OCI-LY1 (cell line): ENCODE measurements at regions not wholly inside any gene's neighbourhood (a gene's known extent, or its start where the extent isn't known, plus 50 kb on each side); places are given as distances from the start of the nearest gene placed in this dataset.

Source experiments
- H2AFZ ChIP-seq: fragments of 200-600 bp; sonication (generic), shearing (Covaris generic); 2 replicates; pipeline ENCODE4 v1.6.0; 2014; ENCODE audit warnings: antibody characterized with exemption, mild to moderate bottlenecking, low read length
- H3F3A ChIP-seq: fragments of 200-600 bp; sonication (generic), shearing (Covaris generic); 2 replicates; pipeline ENCODE4 v1.6.0; 2014; ENCODE audit warnings: mild to moderate bottlenecking, antibody characterized with exemption, low read length, moderate library complexity; ENCODE audit not compliant: insufficient read depth
- H3K27ac ChIP-seq: fragments of 200-600 bp; sonication (generic); 2 replicates; pipeline ENCODE4 v1.5.1; 2014; ENCODE audit warnings: low read length, mixed run types, mild to moderate bottlenecking, low read depth; ENCODE audit not compliant: poor library complexity, severe bottlenecking
- H3K27me3 ChIP-seq: fragments of 200-600 bp; sonication (generic); 2 replicates; pipeline ENCODE4 v1.6.0; 2014; ENCODE audit warnings: antibody characterized with exemption, mild to moderate bottlenecking, low read length, moderate library complexity; ENCODE audit not compliant: insufficient read depth
- H3K36me3 ChIP-seq: fragments of 200-600 bp; sonication (generic); 2 replicates; pipeline ENCODE4 v1.6.1; 2014; ENCODE audit warnings: mild to moderate bottlenecking, antibody characterized with exemption, low read length, moderate library complexity, mixed read lengths; ENCODE audit not compliant: insufficient read depth
- H3K4me1 ChIP-seq: fragments of 200-600 bp; sonication (generic); 2 replicates; pipeline ENCODE4 v1.5.1; 2014; ENCODE audit warnings: mild to moderate bottlenecking, low read length, moderate library complexity; ENCODE audit not compliant: insufficient read depth, severe bottlenecking
- H3K4me2 ChIP-seq: fragments of 200-600 bp; sonication (generic), shearing (Covaris generic); 2 replicates; pipeline ENCODE4 v1.6.1; 2014; ENCODE audit warnings: low read length
- H3K4me3 ChIP-seq: fragments of 200-600 bp; sonication (generic); 2 replicates; pipeline ENCODE4 v1.5.1; 2014; ENCODE audit warnings: low read length, low read depth, mild to moderate bottlenecking, mixed read lengths; ENCODE audit not compliant: poor library complexity, severe bottlenecking
- H3K79me2 ChIP-seq: fragments of 200-600 bp; shearing (Covaris generic); 2 replicates; pipeline ENCODE4 v1.6.1; 2016; ENCODE audit warnings: mixed run types, low read length, mixed read lengths; ENCODE audit not compliant: insufficient read depth
- H3K9ac ChIP-seq: fragments of 200-600 bp; sonication (generic), shearing (Covaris generic); 2 replicates; pipeline ENCODE4 v1.6.1; 2014; ENCODE audit warnings: mild to moderate bottlenecking, low read length, mixed read lengths
- H3K9me2 ChIP-seq: fragments of 200-600 bp; sonication (generic), shearing (Covaris generic); 2 replicates; pipeline ENCODE4 v1.6.1; 2014; ENCODE audit warnings: low read depth, mild to moderate bottlenecking, low read length, mixed read lengths
- H3K9me3 ChIP-seq: fragments of 200-600 bp; shearing (Covaris generic); 2 replicates; pipeline ENCODE4 v1.6.1; 2014; ENCODE audit warnings: low read length, mixed read lengths
- H4K20me1 ChIP-seq: fragments of 200-600 bp; sonication (generic), shearing (Covaris generic); 2 replicates; pipeline ENCODE4 v1.6.0; 2016; ENCODE audit warnings: mild to moderate bottlenecking, low read length; ENCODE audit not compliant: insufficient read depth
- EZH2 ChIP-seq: fragments of 200-600 bp; sonication (generic), shearing (Covaris generic); IDR thresholded peaks from 2 replicates; pipeline ENCODE4 v1.8.0; 2017; ENCODE audit warnings: borderline replicate concordance, mixed run types, mild to moderate bottlenecking, antibody characterized with exemption, low read length, moderate library complexity, mixed read lengths
- TF ChIP-seq, protein P1 (sequence below): fragments of 200-600 bp; sonication (generic), shearing (Covaris generic); IDR thresholded peaks from 2 replicates; pipeline ENCODE4 v1.5.1; 2017; ENCODE audit warnings: mild to moderate bottlenecking, antibody characterized with exemption, low read length, moderate library complexity, mixed read lengths

GRCh38 chr2:116489944-116490343 is 1324.5 kb upstream of the DDX18 start:
- H2AFZ ChIP-seq, result no peak overlapping the region
- no peaks in the 10 kb centered on the region for H3K9me3 ChIP-seq
- H4K20me1 ChIP-seq, result no peaks in the 10 kb centered on the region
- no peaks in the 10 kb centered on the region for H3K79me2 ChIP-seq
- no peaks in the 10 kb centered on the region for H3K36me3 ChIP-seq
- H3K9me2 ChIP-seq, result no peaks in the 10 kb centered on the region
- TF ChIP-seq EZH2, result no peak
- TF ChIP-seq, protein P1, sequence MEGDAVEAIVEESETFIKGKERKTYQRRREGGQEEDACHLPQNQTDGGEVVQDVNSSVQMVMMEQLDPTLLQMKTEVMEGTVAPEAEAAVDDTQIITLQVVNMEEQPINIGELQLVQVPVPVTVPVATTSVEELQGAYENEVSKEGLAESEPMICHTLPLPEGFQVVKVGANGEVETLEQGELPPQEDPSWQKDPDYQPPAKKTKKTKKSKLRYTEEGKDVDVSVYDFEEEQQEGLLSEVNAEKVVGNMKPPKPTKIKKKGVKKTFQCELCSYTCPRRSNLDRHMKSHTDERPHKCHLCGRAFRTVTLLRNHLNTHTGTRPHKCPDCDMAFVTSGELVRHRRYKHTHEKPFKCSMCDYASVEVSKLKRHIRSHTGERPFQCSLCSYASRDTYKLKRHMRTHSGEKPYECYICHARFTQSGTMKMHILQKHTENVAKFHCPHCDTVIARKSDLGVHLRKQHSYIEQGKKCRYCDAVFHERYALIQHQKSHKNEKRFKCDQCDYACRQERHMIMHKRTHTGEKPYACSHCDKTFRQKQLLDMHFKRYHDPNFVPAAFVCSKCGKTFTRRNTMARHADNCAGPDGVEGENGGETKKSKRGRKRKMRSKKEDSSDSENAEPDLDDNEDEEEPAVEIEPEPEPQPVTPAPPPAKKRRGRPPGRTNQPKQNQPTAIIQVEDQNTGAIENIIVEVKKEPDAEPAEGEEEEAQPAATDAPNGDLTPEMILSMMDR, result no peak
- H3K27ac ChIP-seq, result no peak overlapping the region
- H3K4me2 ChIP-seq, result no peak overlapping the region
- H3K27me3 ChIP-seq, result no peaks in the 10 kb centered on the region
- no peaks in the 10 kb centered on the region for H3F3A ChIP-seq
- H3K4me1 ChIP-seq, result no peaks in the 10 kb centered on the region
- no peak overlapping the region for H3K9ac ChIP-seq
- no peak overlapping the region for H3K4me3 ChIP-seq

GRCh38 chr2:116490511-116491145 is 1323.9 kb upstream of the DDX18 start:
- TF ChIP-seq EZH2, result no peak
- TF ChIP-seq, protein P1, result no peak
- no peak overlapping the region for H2AFZ ChIP-seq
- no peaks in the 10 kb centered on the region for H3K79me2 ChIP-seq
- no peaks in the 10 kb centered on the region for H3K4me1 ChIP-seq
- H3F3A ChIP-seq, result no peaks in the 10 kb centered on the region
- no peaks in the 10 kb centered on the region for H3K27me3 ChIP-seq
- no peaks in the 10 kb centered on the region for H3K36me3 ChIP-seq
- no peaks in the 10 kb centered on the region for H3K9me3 ChIP-seq
- no peak overlapping the region for H3K9ac ChIP-seq
- H3K9me2 ChIP-seq, result no peaks in the 10 kb centered on the region
- no peaks in the 10 kb centered on the region for H4K20me1 ChIP-seq
- H3K27ac ChIP-seq, result no peak overlapping the region
- no peak overlapping the region for H3K4me2 ChIP-seq
- H3K4me3 ChIP-seq, result no peak overlapping the region

DNA sequence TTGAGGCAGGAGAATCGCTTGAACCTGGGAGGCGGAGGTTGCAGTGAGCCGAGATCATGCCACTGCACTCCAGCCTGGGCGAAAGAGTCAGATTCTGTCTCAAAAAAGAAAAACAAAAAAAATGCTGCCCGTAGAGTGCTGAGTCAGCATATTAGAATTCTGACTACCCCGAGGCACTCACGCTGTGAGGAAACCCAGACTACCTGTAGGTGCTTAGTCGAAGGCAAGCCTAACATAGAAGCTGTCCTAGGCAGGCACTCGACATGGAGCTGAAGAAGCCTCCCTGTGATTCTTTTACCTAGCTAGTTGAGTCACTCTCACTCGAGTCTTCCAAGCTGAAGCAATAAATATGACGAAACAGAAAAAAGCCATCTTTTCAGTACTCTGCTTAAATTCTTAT is 1323.2 kb upstream of the DDX18 start:
- H3K9me2 ChIP-seq, result no peaks in the 10 kb centered on the region
- TF ChIP-seq EZH2, result no peak
- TF ChIP-seq, protein P1, result no peak

More for the DNA sequence above, 1323.2 kb upstream of the DDX18 start:
- H3F3A ChIP-seq, result no peaks in the 10 kb centered on the region
- no peaks in the 10 kb centered on the region for H3K27me3 ChIP-seq
- no peaks in the 10 kb centered on the region for H3K4me1 ChIP-seq
- no peak overlapping the region for H3K4me2 ChIP-seq
- H3K9me3 ChIP-seq, result no peaks in the 10 kb centered on the region
- H3K36me3 ChIP-seq, result no peaks in the 10 kb centered on the region
- no peak overlapping the region for H3K27ac ChIP-seq
- H3K79me2 ChIP-seq, result no peaks in the 10 kb centered on the region
- H3K9ac ChIP-seq, result no peak overlapping the region
- H2AFZ ChIP-seq, result no peak overlapping the region
- no peak overlapping the region for H3K4me3 ChIP-seq
- no peaks in the 10 kb centered on the region for H4K20me1 ChIP-seq
